ENCODE measurements at regions not wholly inside any gene's neighbourhood (a gene's known extent, or its start where the extent isn't known, plus 50 kb on each side); places are given as distances from the start of the nearest gene placed in this dataset.

GRCh38 chr12:127571578-127571977 is 695.4 kb upstream of the TMEM132C start:
- Histone ChIP-seq H2AFZ (ENCODE audit: control insufficient read depth, low read depth, low read length) (no peak overlapping the region), H3K79me2 (ENCODE audit: control insufficient read depth, insufficient read depth, low read length) (no peaks in the 10 kb centered on the region), H3K9ac (ENCODE audit: control insufficient read depth, insufficient read depth, low read length) (no peak overlapping the region), H3K4me2 (ENCODE audit: control insufficient read depth, insufficient read depth) (no peak overlapping the region), H3K4me1 (ENCODE audit: control insufficient read depth, insufficient read depth, low read length) (no peaks in the 10 kb centered on the region), H4K20me1 (ENCODE audit: control insufficient read depth, insufficient read depth) (no peaks in the 10 kb centered on the region), H3K4me3 (no peak overlapping the region), H3K36me3 (ENCODE audit: control insufficient read depth in 2 of 2, insufficient read depth in 2 of 2, low read length in 1 of 2) (no peaks in the 10 kb centered on the region), H3K27ac (ENCODE audit: control insufficient read depth, insufficient read depth) (no peak overlapping the region), H3K27me3 (replicated peaks in 1 of 2; ENCODE audit: control insufficient read depth in 2 of 2, insufficient read depth in 2 of 2, low read length in 1 of 2) (no peaks in the 10 kb centered on the region), H3K9me3 (replicated peaks; ENCODE audit: control insufficient read depth, insufficient read depth, low read length) (no peaks in the 10 kb centered on the region)
- DNase-seq (ENCODE audit: low read depth, low spot score): no peak
- RAD21 ChIA-PET (ENCODE audit: unreplicated experiment): no interaction called here
- TF ChIP-seq ETV6 (conservative IDR thresholded peaks at IDR 0.05 in 1 of 2, IDR thresholded peaks at IDR 0.05 in 1 of 2; ENCODE audit: borderline replicate concordance in 1 of 2, low read depth in 1 of 2): no peak
- no peak for TF ChIP-seq REST (IDR thresholded peaks at IDR 0.05; ENCODE audit: low read depth, low read length)
- no peak for FAIRE-seq
- CTCF ChIA-PET: interaction anchor here (1.0 kb wide), 1 partner anchor 15 kb away, joined by 3 read pairs; no protein-coding TSS in a partner anchor
- ATAC-seq: no peak
- intact Hi-C loops (cut with micrococcal nuclease; ENCODE audit: unreplicated experiment): no loop called here
- BruUV-seq (replicated peaks): no TSS peak
- in situ Hi-C loops (cut with MboI): no loop called here
- SMC1A ChIA-PET (ENCODE audit: uncharacterized antibody, unreplicated experiment): interaction anchor here (1.3 kb wide), 1 partner anchor 106 kb away, joined by 3 read pairs; no protein-coding TSS in a partner anchor
- 58% methylated on average over 3 of the region's 3 CpGs for WGBS (ENCODE audit: insufficient coverage, insufficient replicate concordance, low lambda C conversion rate, missing lambda C conversion rate)
- POLR2A ChIA-PET: no interaction called here

GRCh38 chr12:127579446-127579845 is 687.5 kb upstream of the TMEM132C start:
- no peak overlapping the region for H3K4me2 ChIP-seq (ENCODE audit: control insufficient read depth, insufficient read depth)
- H3K9me3 ChIP-seq (replicated peaks; ENCODE audit: control insufficient read depth, insufficient read depth, low read length): no peaks in the 10 kb centered on the region
- H4K20me1 ChIP-seq (ENCODE audit: control insufficient read depth, insufficient read depth): no peaks in the 10 kb centered on the region
- H3K4me3 ChIP-seq: no peak overlapping the region
- ChIA-PET RAD21 (ENCODE audit: unreplicated experiment) (no interaction called here), POLR2A (no interaction called here), CTCF (no interaction called here), SMC1A (ENCODE audit: uncharacterized antibody, unreplicated experiment) (no interaction called here)
- in situ Hi-C loops (cut with MboI): no loop called here
- FAIRE-seq (no peak), ATAC-seq (no peak), DNase-seq (ENCODE audit: low read depth, low spot score) (no peak)
- H3K36me3 ChIP-seq (ENCODE audit: control insufficient read depth in 2 of 2, insufficient read depth in 2 of 2, low read length in 1 of 2): no peaks in the 10 kb centered on the region
- intact Hi-C loops (cut with micrococcal nuclease; ENCODE audit: unreplicated experiment): no loop called here
- H3K27ac ChIP-seq (ENCODE audit: control insufficient read depth, insufficient read depth): no peak overlapping the region
- WGBS (ENCODE audit: insufficient coverage, insufficient replicate concordance, low lambda C conversion rate, missing lambda C conversion rate): 67% methylated on average over 1 of the region's 1 CpG
- H3K27me3 ChIP-seq (replicated peaks in 1 of 2; ENCODE audit: control insufficient read depth in 2 of 2, insufficient read depth in 2 of 2, low read length in 1 of 2): no peaks in the 10 kb centered on the region
- no peaks in the 10 kb centered on the region for H3K4me1 ChIP-seq (ENCODE audit: control insufficient read depth, insufficient read depth, low read length)
- H2AFZ ChIP-seq (ENCODE audit: control insufficient read depth, low read depth, low read length): no peak overlapping the region
- no peak overlapping the region for H3K9ac ChIP-seq (ENCODE audit: control insufficient read depth, insufficient read depth, low read length)
- no TSS peak for BruUV-seq (replicated peaks)
- H3K79me2 ChIP-seq (ENCODE audit: control insufficient read depth, insufficient read depth, low read length): no peaks in the 10 kb centered on the region
- TF ChIP-seq MYB (IDR thresholded peaks at IDR 0.05; ENCODE audit: borderline replicate concordance, low read depth, low read length): no peak
- no peak for TF ChIP-seq CBX3 (IDR thresholded peaks at IDR 0.05; ENCODE audit: borderline replicate concordance, low read depth)
- no peak for TF ChIP-seq ZBED1 (IDR thresholded peaks at IDR 0.05; ENCODE audit: borderline replicate concordance)
- TF ChIP-seq GATAD2B (conservative IDR thresholded peaks at IDR 0.05; ENCODE audit: low read depth): no peak
- TF ChIP-seq WRNIP1 (IDR thresholded peaks at IDR 0.05; ENCODE audit: borderline replicate concordance, low read depth, low read length): no peak
- TF ChIP-seq REST (IDR thresholded peaks at IDR 0.05; ENCODE audit: low read depth, low read length): no peak
- no peak for TF ChIP-seq POLR2AphosphoS5 (IDR thresholded peaks at IDR 0.05; ENCODE audit: low read length)
- TF ChIP-seq PML (IDR thresholded peaks at IDR 0.05; ENCODE audit: low read length): no peak
- TF ChIP-seq RFX5 (IDR thresholded peaks at IDR 0.05; ENCODE audit: low read depth, low read length): no peak
- TF ChIP-seq POLR2AphosphoS2 (IDR thresholded peaks at IDR 0.05; ENCODE audit: low read depth, low read length): no peak
- no peak for TF ChIP-seq TCF7 (IDR thresholded peaks at IDR 0.05; ENCODE audit: borderline replicate concordance)
